NB4 (cell line): ENCODE measurements at regions not wholly inside any gene's neighbourhood (a gene's known extent, or its start where the extent isn't known, plus 50 kb on each side); places are given as distances from the start of the nearest gene placed in this dataset.
A peak's percentile ranks its signal among the peaks of the same experiment; 100 is the strongest.

Source experiments
- DNase-seq: peaks from one replicate; pipeline ENCODE4 v3.0.0; 2010; ENCODE audit warnings: low read depth
- H3K4me3 ChIP-seq: one replicate; pipeline ENCODE4 v1.5.1; 2011; ENCODE audit warnings: mild to moderate bottlenecking, low read depth, low read length, moderate library complexity
- MYC ChIP-seq: IDR thresholded peaks from 2 replicates; pipeline ENCODE4 v1.6.1; 2011; ENCODE audit warnings: low read depth, low read length
- POLR2A ChIP-seq: IDR thresholded peaks from 2 replicates; pipeline ENCODE4 v1.6.1; 2011; ENCODE audit warnings: mild to moderate bottlenecking; ENCODE audit not compliant: insufficient read length; ENCODE audit errors: extremely low read depth
- TF ChIP-seq, protein P1 (sequence below): IDR thresholded peaks from 2 replicates; pipeline ENCODE4 v1.6.1; 2011; ENCODE audit warnings: low read depth, low read length
- TF ChIP-seq, protein P2 (sequence below): IDR thresholded peaks from one replicate; pipeline ENCODE4 v1.5.1; 2012; ENCODE audit warnings: low read depth, low read length

DNA sequence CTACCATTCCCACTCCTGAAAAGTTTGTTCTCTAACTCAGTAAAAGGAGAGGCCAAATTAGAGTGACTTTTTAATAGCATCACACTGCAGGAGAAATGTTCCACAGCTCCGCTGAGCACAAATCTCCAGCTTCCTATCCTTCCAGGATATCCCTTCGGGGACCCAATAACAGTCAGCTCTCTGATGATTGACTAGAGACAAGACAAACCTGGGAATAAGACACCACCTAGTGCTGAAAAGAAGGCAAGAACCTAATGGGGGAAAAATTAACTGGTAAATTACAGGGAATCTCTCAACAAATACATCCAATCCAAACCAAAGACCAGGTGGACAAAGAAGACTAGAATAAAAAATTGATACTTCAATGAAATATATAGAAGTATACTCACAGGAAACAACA, 977.1 kb upstream of the SOX11 start:
- TF ChIP-seq, protein P1, sequence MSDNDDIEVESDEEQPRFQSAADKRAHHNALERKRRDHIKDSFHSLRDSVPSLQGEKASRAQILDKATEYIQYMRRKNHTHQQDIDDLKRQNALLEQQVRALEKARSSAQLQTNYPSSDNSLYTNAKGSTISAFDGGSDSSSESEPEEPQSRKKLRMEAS, result no peak
- TF ChIP-seq, protein P2, sequence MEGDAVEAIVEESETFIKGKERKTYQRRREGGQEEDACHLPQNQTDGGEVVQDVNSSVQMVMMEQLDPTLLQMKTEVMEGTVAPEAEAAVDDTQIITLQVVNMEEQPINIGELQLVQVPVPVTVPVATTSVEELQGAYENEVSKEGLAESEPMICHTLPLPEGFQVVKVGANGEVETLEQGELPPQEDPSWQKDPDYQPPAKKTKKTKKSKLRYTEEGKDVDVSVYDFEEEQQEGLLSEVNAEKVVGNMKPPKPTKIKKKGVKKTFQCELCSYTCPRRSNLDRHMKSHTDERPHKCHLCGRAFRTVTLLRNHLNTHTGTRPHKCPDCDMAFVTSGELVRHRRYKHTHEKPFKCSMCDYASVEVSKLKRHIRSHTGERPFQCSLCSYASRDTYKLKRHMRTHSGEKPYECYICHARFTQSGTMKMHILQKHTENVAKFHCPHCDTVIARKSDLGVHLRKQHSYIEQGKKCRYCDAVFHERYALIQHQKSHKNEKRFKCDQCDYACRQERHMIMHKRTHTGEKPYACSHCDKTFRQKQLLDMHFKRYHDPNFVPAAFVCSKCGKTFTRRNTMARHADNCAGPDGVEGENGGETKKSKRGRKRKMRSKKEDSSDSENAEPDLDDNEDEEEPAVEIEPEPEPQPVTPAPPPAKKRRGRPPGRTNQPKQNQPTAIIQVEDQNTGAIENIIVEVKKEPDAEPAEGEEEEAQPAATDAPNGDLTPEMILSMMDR, result peak; percentile 11
- no peak for TF ChIP-seq POLR2A
- TF ChIP-seq MYC, result no peak
- no peak overlapping the region for H3K4me3 ChIP-seq
- peak; percentile 4 for DNase-seq

DNA sequence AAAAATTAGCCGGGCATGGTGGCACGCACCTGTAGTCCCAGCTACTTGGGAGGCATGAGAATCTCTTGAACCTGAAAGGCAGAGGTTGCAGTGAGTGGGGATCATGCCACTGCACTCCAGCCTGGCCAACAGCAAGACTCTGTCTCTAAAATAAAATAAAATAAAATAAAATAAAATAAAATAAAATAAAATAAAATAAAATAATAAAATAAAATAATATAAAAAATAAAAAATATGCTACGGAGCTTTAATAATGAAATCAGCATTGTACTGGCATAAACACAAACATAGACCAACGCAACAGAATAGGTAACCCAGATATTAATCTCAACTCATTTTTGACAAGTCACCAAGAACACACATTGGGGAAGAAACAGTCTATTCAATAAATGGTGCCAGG, 973.4 kb upstream of the SOX11 start:
- no peak overlapping the region for H3K4me3 ChIP-seq
- TF ChIP-seq POLR2A, result no peak
- no peak for TF ChIP-seq MYC
- TF ChIP-seq, protein P2, result no peak
- TF ChIP-seq, protein P1, result no peak
- no peak for DNase-seq

DNA sequence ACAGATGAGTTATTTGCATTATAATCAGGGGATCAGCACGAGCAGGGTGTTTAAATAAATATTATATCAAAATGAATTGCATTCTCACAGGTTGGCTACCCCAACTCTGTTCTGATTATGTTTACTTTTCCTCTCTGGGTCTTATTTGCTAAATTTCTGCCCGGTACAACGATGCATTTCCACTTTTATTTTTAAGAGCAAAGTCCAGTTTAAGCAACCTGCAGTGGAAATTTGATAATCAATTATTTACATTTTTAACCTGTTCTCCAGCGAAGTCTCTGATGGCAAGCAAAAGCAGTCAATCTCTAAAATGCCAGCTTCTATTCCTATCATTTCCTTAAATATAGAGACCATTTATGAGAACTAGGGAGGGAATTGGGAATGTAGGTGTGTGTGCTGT, 966.6 kb upstream of the SOX11 start:
- DNase-seq, result no peak
- TF ChIP-seq POLR2A, result no peak
- TF ChIP-seq MYC, result no peak
- TF ChIP-seq, protein P1, result no peak
- TF ChIP-seq, protein P2, result no peak
- no peak overlapping the region for H3K4me3 ChIP-seq

DNA sequence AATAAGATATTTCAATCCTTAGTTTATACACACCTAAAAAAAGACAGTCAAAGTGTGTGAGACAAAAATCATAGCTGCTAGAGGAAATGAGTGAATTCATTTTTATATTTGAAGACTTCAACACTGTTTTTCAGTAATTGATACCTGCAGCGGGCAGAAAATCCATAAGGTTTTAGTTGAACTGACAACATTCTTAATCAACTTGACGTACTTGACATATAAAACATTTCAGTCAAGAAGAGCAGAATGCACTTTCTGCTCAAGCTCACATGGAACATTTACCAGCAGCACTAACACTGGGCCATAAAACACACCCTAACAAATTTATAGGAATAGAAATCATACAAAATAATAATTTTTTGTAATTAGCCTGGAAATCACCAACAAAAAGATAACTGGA, 959.6 kb upstream of the SOX11 start:
- no peak for DNase-seq
- no peak overlapping the region for H3K4me3 ChIP-seq
- no peak for TF ChIP-seq POLR2A
- no peak for TF ChIP-seq MYC
- TF ChIP-seq, protein P1, result no peak
- TF ChIP-seq, protein P2, result no peak

DNA sequence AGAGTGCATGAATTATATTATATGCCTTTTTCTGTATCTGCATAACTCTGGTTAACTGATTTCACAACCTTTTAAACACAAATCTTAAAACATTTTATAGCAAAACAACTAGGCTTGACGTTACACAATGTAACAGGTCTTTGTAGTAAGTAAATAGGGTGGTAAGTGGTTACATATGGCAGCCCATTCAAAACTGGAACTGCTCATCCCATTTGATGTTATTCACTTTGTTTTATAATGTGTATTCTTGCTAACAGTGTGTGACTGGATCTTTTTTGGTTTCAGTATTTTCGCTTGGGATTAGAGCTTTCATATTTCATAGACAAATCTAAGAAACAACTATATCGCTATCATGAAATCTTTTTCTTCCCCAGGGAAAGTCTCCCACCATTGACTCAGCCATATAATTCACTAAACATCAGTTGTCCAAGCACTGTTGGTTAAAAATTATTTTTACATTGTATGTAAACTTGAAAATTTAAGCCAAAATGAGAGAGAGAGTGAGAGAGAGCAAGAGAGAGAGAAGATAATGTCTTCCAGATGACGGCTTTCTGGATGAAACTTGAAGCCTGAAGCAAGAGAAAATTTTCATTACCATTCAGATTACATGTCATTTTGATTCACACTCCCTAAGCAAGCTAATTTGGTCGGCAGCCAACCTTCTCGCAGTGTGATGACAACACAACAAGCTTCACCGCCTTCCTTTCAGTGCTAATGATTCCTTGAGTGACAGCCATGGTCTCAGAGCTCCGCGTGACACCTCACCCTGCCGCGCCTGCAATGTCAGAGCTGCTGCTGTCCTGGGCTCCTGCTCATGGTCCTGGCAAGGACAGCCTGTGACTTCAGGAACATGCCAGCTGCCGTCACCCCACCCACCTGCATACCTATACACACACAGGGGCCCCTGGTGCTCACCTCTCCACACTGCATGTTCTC, 946.9 kb upstream of the SOX11 start:
- H3K4me3 ChIP-seq, result no peak overlapping the region
- TF ChIP-seq POLR2A (no peak), MYC (no peak)
- TF ChIP-seq, protein P1, result no peak
- TF ChIP-seq, protein P2, result no peak
- DNase-seq, result no peak
